SK-N-SH treated with all-trans-retinoic acid at 6 μM for 48 hours (cell line): ENCODE measurements at regions not wholly inside any gene's neighbourhood (a gene's known extent, or its start where the extent isn't known, plus 50 kb on each side); places are given as distances from the start of the nearest gene placed in this dataset.

ENCODE experiments used
- ATAC-seq: fragments of 200-7000 bp; cut with Tn5 transposase; 3 replicates; pipeline ENCODE4 v1.9.1; 2020; ENCODE audit warnings: mild to moderate bottlenecking, moderate library complexity
- ARNTL ChIP-seq: fragments of 450-650 bp; formaldehyde crosslinking; IDR thresholded peaks from 2 replicates; pipeline ENCODE4 v1.5.0; 2020; ENCODE audit warnings: low read depth, mild to moderate bottlenecking, moderate library complexity, borderline replicate concordance
- BACH2 ChIP-seq: fragments of 250-450 bp; sonication (Bioruptor Pico); IDR thresholded peaks from 2 replicates; pipeline ENCODE4 v1.9.0; 2021; ENCODE audit warnings: mild to moderate bottlenecking, borderline replicate concordance
- ESRRG ChIP-seq: fragments of 250-450 bp; sonication (Bioruptor Pico); IDR thresholded peaks from 2 replicates; pipeline ENCODE4 v1.6.1; 2021; ENCODE audit warnings: mild to moderate bottlenecking
- GLIS3 ChIP-seq: fragments of 250-450 bp; sonication (Bioruptor Pico); IDR thresholded peaks from 2 replicates; pipeline ENCODE4 v1.5.0; 2020; ENCODE audit warnings: mild to moderate bottlenecking, moderate library complexity
- ISL1 ChIP-seq: fragments of 250-450 bp; sonication (Bioruptor Pico); IDR thresholded peaks from 2 replicates; pipeline ENCODE4 v2.1.2; 2022; ENCODE audit warnings: mild to moderate bottlenecking, moderate library complexity
- OSR1 ChIP-seq: fragments of 250-450 bp; sonication (Bioruptor Pico); IDR thresholded peaks from 2 replicates; pipeline ENCODE4 v1.8.0; 2022; ENCODE audit warnings: moderate library complexity, mild to moderate bottlenecking, inconsistent platforms
- PPARA ChIP-seq: fragments of 250-450 bp; sonication (Bioruptor Pico); IDR thresholded peaks from 2 replicates; pipeline ENCODE4 v1.5.0; 2020; ENCODE audit warnings: mild to moderate bottlenecking, borderline replicate concordance
- RARB ChIP-seq: fragments of 250-450 bp; sonication (Bioruptor Pico); IDR thresholded peaks from 2 replicates; pipeline ENCODE4 v1.8.0; 2021; ENCODE audit warnings: mild to moderate bottlenecking, moderate library complexity
- SNAI2 ChIP-seq: fragments of 250-450 bp; sonication (Bioruptor Pico); IDR thresholded peaks from 2 replicates; pipeline ENCODE4 v1.5.0; 2020; ENCODE audit warnings: mild to moderate bottlenecking, moderate library complexity
- TCF4 ChIP-seq: fragments of 250-450 bp; sonication (Bioruptor Pico); IDR thresholded peaks from 2 replicates; pipeline ENCODE4 v1.8.0; 2021; ENCODE audit warnings: mild to moderate bottlenecking, moderate library complexity, borderline replicate concordance
- TOX ChIP-seq: fragments of 250-450 bp; sonication (Bioruptor Pico); IDR thresholded peaks from 2 replicates; pipeline ENCODE4 v1.8.0; 2021; ENCODE audit warnings: mild to moderate bottlenecking, moderate library complexity, borderline replicate concordance
- ZC3H10 ChIP-seq: fragments of 250-450 bp; sonication (Bioruptor Pico); IDR thresholded peaks from 2 replicates; pipeline ENCODE4 v1.5.1; 2021; ENCODE audit warnings: mild to moderate bottlenecking, moderate library complexity
- ZFP3 ChIP-seq: fragments of 250-450 bp; sonication (Bioruptor Pico); IDR thresholded peaks from 2 replicates; pipeline ENCODE4 v1.5.0; 2020; ENCODE audit warnings: mild to moderate bottlenecking, moderate library complexity
- ZFP30 ChIP-seq: fragments of 450-650 bp; formaldehyde crosslinking; IDR thresholded peaks from 2 replicates; pipeline ENCODE4 v1.5.0; 2022; ENCODE audit warnings: mild to moderate bottlenecking, moderate library complexity
- ZNF70 ChIP-seq: fragments of 450-650 bp; formaldehyde crosslinking; IDR thresholded peaks from 2 replicates; pipeline ENCODE4 v1.5.0; 2020; ENCODE audit warnings: mild to moderate bottlenecking, moderate library complexity
- ZNF8 ChIP-seq: fragments of 450-650 bp; formaldehyde crosslinking; IDR thresholded peaks from 2 replicates; pipeline ENCODE4 v1.5.0; 2020; ENCODE audit warnings: mild to moderate bottlenecking, moderate library complexity
- TF ChIP-seq, protein P1 (sequence below): fragments of 250-450 bp; sonication (Bioruptor Pico); IDR thresholded peaks from 2 replicates; pipeline ENCODE4 v1.5.0; 2020; ENCODE audit warnings: mild to moderate bottlenecking, moderate library complexity
- TF ChIP-seq, protein P2 (sequence below): fragments of 250-450 bp; sonication (Bioruptor Pico); IDR thresholded peaks from 2 replicates; pipeline ENCODE4 v1.8.0; 2021; ENCODE audit warnings: low read depth, mild to moderate bottlenecking, moderate library complexity, borderline replicate concordance
- TF ChIP-seq, protein P3 (sequence below): fragments of 250-450 bp; sonication (Bioruptor Pico); IDR thresholded peaks from 2 replicates; pipeline ENCODE4 v1.8.0; 2020; ENCODE audit warnings: mild to moderate bottlenecking, moderate library complexity, borderline replicate concordance
- TF ChIP-seq, protein P4 (sequence below): fragments of 250-450 bp; sonication (Bioruptor Pico); IDR thresholded peaks from 2 replicates; pipeline ENCODE4 v1.5.1; 2020; ENCODE audit warnings: low read depth, mild to moderate bottlenecking, moderate library complexity
- TF ChIP-seq, protein P5 (sequence below): fragments of 250-450 bp; sonication (Bioruptor Pico); IDR thresholded peaks from 2 replicates; pipeline ENCODE4 v1.5.1; 2021; ENCODE audit warnings: mild to moderate bottlenecking, moderate library complexity

DNA sequence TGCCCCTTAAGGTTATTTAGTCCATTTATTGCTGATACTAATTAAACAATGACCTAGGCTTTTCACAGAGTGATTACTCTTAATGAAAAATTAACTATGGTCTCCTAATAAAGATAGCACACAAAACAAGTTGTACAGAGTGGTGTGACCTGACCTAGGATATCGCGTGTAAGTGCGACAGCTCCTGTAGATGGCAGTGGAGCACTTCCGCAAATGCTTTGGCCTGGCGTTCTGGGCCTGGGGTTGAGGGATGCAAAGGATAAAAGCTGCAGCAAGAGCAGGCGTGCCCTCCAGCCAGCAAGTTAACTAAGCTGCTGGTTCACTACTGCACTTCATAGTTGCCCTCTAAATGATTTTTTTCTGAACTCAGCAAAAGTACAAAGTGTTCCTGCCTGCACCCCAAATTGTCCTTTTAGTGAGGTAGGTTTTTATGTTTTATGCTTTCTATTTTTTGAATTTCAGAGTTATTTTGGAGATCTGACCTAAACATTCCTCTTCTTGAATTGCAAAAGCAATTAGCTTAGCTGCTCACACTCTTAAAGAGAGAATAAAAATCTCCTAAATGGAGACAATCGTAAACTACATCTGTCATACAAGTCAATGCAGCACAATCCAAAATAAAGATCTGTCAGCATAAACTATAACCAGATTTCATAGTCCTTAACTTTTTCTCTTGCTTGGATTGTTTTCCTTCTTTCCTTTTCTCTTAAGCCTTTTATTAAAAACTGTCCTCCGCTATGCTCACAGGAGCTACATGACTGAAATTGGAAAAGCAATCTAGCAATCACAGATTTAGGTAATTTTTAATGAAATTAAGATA, 379.6 kb downstream of the LRIG3 start:
- TF ChIP-seq GLIS3, result no peak
- no peak for TF ChIP-seq ISL1 (CRISPR knock-in tag)
- no peak for TF ChIP-seq ZFP3 (CRISPR knock-in tag)
- no peak for TF ChIP-seq ARNTL (CRISPR knock-in tag)
- TF ChIP-seq, protein P1, sequence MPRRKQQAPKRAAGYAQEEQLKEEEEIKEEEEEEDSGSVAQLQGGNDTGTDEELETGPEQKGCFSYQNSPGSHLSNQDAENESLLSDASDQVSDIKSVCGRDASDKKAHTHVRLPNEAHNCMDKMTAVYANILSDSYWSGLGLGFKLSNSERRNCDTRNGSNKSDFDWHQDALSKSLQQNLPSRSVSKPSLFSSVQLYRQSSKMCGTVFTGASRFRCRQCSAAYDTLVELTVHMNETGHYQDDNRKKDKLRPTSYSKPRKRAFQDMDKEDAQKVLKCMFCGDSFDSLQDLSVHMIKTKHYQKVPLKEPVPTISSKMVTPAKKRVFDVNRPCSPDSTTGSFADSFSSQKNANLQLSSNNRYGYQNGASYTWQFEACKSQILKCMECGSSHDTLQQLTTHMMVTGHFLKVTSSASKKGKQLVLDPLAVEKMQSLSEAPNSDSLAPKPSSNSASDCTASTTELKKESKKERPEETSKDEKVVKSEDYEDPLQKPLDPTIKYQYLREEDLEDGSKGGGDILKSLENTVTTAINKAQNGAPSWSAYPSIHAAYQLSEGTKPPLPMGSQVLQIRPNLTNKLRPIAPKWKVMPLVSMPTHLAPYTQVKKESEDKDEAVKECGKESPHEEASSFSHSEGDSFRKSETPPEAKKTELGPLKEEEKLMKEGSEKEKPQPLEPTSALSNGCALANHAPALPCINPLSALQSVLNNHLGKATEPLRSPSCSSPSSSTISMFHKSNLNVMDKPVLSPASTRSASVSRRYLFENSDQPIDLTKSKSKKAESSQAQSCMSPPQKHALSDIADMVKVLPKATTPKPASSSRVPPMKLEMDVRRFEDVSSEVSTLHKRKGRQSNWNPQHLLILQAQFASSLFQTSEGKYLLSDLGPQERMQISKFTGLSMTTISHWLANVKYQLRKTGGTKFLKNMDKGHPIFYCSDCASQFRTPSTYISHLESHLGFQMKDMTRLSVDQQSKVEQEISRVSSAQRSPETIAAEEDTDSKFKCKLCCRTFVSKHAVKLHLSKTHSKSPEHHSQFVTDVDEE, result no peak
- TF ChIP-seq, protein P2, sequence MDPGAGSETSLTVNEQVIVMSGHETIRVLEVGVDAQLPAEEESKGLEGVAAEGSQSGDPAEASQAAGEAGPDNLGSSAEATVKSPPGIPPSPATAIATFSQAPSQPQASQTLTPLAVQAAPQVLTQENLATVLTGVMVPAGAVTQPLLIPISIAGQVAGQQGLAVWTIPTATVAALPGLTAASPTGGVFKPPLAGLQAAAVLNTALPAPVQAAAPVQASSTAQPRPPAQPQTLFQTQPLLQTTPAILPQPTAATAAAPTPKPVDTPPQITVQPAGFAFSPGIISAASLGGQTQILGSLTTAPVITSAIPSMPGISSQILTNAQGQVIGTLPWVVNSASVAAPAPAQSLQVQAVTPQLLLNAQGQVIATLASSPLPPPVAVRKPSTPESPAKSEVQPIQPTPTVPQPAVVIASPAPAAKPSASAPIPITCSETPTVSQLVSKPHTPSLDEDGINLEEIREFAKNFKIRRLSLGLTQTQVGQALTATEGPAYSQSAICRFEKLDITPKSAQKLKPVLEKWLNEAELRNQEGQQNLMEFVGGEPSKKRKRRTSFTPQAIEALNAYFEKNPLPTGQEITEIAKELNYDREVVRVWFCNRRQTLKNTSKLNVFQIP (CRISPR knock-in tag), result no peak
- no peak for TF ChIP-seq ZFP30 (CRISPR knock-in tag)
- no peak for TF ChIP-seq TCF4 (CRISPR knock-in tag)
- TF ChIP-seq ZC3H10 (CRISPR knock-in tag), result no peak
- no peak for TF ChIP-seq PPARA (CRISPR knock-in tag)
- TF ChIP-seq TOX (CRISPR knock-in tag), result no peak
- peak; percentile 99 for ATAC-seq

DNA sequence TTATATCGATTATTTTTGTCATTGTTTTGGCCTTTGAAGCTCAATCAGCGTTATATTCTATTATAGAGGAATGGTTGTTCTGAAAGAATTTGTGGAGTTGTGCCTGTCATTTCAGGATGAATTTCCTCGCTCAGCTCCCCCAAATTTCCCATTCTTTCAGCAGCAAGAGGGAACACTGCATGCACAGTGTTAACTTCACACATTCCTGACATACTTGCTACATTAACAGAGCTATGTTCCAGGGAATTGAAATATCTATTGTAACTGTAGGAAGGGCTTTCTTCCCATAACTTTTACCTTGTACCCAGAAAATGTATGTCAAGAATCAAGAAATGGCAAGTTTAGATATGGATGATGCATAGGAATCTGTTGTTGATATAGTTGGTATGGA, 379.0 kb downstream of the LRIG3 start:
- no peak for ATAC-seq
- TF ChIP-seq ZNF8 (no peak), GLIS3 (no peak), ISL1 (CRISPR knock-in tag) (no peak), BACH2 (no peak), ESRRG (no peak), ZFP3 (CRISPR knock-in tag) (no peak), SNAI2 (no peak), PPARA (CRISPR knock-in tag) (no peak), TCF4 (CRISPR knock-in tag) (no peak), ZNF70 (CRISPR knock-in tag) (no peak), RARB (CRISPR knock-in tag) (no peak), ARNTL (CRISPR knock-in tag) (no peak), OSR1 (CRISPR knock-in tag) (no peak)
- TF ChIP-seq, protein P2 (CRISPR knock-in tag), result no peak
- TF ChIP-seq, protein P3, sequence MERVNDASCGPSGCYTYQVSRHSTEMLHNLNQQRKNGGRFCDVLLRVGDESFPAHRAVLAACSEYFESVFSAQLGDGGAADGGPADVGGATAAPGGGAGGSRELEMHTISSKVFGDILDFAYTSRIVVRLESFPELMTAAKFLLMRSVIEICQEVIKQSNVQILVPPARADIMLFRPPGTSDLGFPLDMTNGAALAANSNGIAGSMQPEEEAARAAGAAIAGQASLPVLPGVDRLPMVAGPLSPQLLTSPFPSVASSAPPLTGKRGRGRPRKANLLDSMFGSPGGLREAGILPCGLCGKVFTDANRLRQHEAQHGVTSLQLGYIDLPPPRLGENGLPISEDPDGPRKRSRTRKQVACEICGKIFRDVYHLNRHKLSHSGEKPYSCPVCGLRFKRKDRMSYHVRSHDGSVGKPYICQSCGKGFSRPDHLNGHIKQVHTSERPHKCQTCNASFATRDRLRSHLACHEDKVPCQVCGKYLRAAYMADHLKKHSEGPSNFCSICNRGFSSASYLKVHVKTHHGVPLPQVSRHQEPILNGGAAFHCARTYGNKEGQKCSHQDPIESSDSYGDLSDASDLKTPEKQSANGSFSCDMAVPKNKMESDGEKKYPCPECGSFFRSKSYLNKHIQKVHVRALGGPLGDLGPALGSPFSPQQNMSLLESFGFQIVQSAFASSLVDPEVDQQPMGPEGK (CRISPR knock-in tag), result no peak
- TF ChIP-seq, protein P1, result no peak
- TF ChIP-seq, protein P4, sequence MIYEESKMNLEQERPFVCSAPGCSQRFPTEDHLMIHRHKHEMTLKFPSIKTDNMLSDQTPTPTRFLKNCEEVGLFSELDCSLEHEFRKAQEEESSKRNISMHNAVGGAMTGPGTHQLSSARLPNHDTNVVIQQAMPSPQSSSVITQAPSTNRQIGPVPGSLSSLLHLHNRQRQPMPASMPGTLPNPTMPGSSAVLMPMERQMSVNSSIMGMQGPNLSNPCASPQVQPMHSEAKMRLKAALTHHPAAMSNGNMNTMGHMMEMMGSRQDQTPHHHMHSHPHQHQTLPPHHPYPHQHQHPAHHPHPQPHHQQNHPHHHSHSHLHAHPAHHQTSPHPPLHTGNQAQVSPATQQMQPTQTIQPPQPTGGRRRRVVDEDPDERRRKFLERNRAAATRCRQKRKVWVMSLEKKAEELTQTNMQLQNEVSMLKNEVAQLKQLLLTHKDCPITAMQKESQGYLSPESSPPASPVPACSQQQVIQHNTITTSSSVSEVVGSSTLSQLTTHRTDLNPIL (CRISPR knock-in tag), result no peak
- TF ChIP-seq, protein P5, sequence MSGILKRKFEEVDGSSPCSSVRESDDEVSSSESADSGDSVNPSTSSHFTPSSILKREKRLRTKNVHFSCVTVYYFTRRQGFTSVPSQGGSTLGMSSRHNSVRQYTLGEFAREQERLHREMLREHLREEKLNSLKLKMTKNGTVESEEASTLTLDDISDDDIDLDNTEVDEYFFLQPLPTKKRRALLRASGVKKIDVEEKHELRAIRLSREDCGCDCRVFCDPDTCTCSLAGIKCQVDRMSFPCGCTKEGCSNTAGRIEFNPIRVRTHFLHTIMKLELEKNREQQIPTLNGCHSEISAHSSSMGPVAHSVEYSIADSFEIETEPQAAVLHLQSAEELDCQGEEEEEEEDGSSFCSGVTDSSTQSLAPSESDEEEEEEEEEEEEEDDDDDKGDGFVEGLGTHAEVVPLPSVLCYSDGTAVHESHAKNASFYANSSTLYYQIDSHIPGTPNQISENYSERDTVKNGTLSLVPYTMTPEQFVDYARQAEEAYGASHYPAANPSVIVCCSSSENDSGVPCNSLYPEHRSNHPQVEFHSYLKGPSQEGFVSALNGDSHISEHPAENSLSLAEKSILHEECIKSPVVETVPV, result no peak
- TF ChIP-seq, all 23 proteins: peak for 0
